HEK293 (cell line): ENCODE measurements at regions not wholly inside any gene's neighbourhood (a gene's known extent, or its start where the extent isn't known, plus 50 kb on each side); places are given as distances from the start of the nearest gene placed in this dataset.

Experiments
- CTCF ChIA-PET: fragments of 350-600 bp; formaldehyde crosslinking; extraction: SDS; loops from one replicate; lab custom pipeline; 2021; ENCODE audit warnings: antibody characterized with exemption; lab: Yijun Ruan, JAX
- POLR2A ChIA-PET: fragments of 300-600 bp; formaldehyde crosslinking; extraction: SDS; loops from one replicate; lab custom pipeline; 2020; ENCODE audit warnings: antibody characterized with exemption, inconsistent platforms; lab: Yijun Ruan, JAX
- H3K27ac ChIP-seq: fragments of 200-500 bp; sonication (Bioruptor generic); 2 replicates; pipeline ENCODE4 v1.5.1; 2014; ENCODE audit warnings: low read depth, low read length, control low read depth, inconsistent platforms; ENCODE audit errors: extremely low read depth
- H3K36me3 ChIP-seq, 2 experiments: fragments of 200-500 bp in 1 of 2; sonication (Bioruptor generic) in 1 of 2; 1 replicate in 1 of 2; 2 replicates in 1 of 2; pipeline ENCODE4 v1.5.1; 2014 to 2017; ENCODE audit warnings: inconsistent platforms in 2 of 2, low read length in 2 of 2; ENCODE audit not compliant: control insufficient read depth in 2 of 2, insufficient read depth in 1 of 2
- H3K4me1 ChIP-seq: fragments of 200-500 bp; sonication (Bioruptor generic); 2 replicates; pipeline ENCODE4 v1.5.1; 2014; ENCODE audit warnings: mild to moderate bottlenecking, low read length, inconsistent platforms; ENCODE audit not compliant: control insufficient read depth, insufficient read depth
- H3K4me3 ChIP-seq: 2 replicates; pipeline ENCODE4 v1.5.1; 2011; ENCODE audit warnings: low read depth, mild to moderate bottlenecking, control low read depth, low read length, moderate library complexity
- H3K9me3 ChIP-seq: fragments of 200-500 bp; sonication (Bioruptor generic); 2 replicates; pipeline ENCODE4 v1.5.1; 2014; ENCODE audit warnings: low read depth, low read length, inconsistent platforms; ENCODE audit not compliant: control insufficient read depth, insufficient read depth
- CTCF ChIP-seq: fragments of 450-650 bp; formaldehyde crosslinking; IDR thresholded peaks from 2 replicates; pipeline ENCODE4 v1.5.1; 2016; ENCODE audit warnings: missing biosample characterization, missing genetic modification characterization
- GFI1B ChIP-seq: fragments of 450-650 bp; formaldehyde crosslinking; IDR thresholded peaks from 2 replicates; pipeline ENCODE4 v1.5.1; 2016; ENCODE audit warnings: missing biosample characterization, missing genetic modification characterization
- GLIS2 ChIP-seq: fragments of 450-650 bp; formaldehyde crosslinking; IDR thresholded peaks from 2 replicates; pipeline ENCODE4 v1.5.1; 2016; ENCODE audit warnings: missing biosample characterization, missing genetic modification characterization
- TSHZ1 ChIP-seq: fragments of 450-650 bp; formaldehyde crosslinking; IDR thresholded peaks from 2 replicates; pipeline ENCODE4 v1.5.1; 2016; ENCODE audit warnings: missing biosample characterization, missing genetic modification characterization, borderline replicate concordance
- ZBTB20 ChIP-seq: fragments of 450-650 bp; formaldehyde crosslinking; IDR thresholded peaks from 2 replicates; pipeline ENCODE4 v1.5.1; 2016; ENCODE audit warnings: missing biosample characterization, missing genetic modification characterization
- ZBTB7A ChIP-seq: fragments of 450-650 bp; formaldehyde crosslinking; IDR thresholded peaks from 2 replicates; pipeline ENCODE4 v1.5.1; 2016; ENCODE audit warnings: low read depth, missing biosample characterization, missing genetic modification characterization
- ZFP41 ChIP-seq: fragments of 450-650 bp; formaldehyde crosslinking; IDR thresholded peaks from 2 replicates; pipeline ENCODE4 v1.5.1; 2016; ENCODE audit warnings: missing biosample characterization, missing genetic modification characterization, borderline replicate concordance
- ZFP69B ChIP-seq: fragments of 450-650 bp; formaldehyde crosslinking; IDR thresholded peaks from 2 replicates; pipeline ENCODE4 v1.5.1; 2016; ENCODE audit warnings: missing biosample characterization, missing genetic modification characterization
- ZNF112 ChIP-seq: fragments of 450-650 bp; formaldehyde crosslinking; IDR thresholded peaks from 2 replicates; pipeline ENCODE4 v1.5.0; 2017; ENCODE audit warnings: missing biosample characterization, missing genetic modification characterization
- ZNF146 ChIP-seq: fragments of 450-650 bp; formaldehyde crosslinking; IDR thresholded peaks from 2 replicates; pipeline ENCODE4 v1.5.1; 2016; ENCODE audit warnings: missing biosample characterization, missing genetic modification characterization
- ZNF16 ChIP-seq: fragments of 450-650 bp; formaldehyde crosslinking; IDR thresholded peaks from 2 replicates; pipeline ENCODE4 v1.5.1; 2016; ENCODE audit warnings: low read depth, missing biosample characterization, missing genetic modification characterization
- ZNF184 ChIP-seq: fragments of 450-650 bp; IDR thresholded peaks from 2 replicates; pipeline ENCODE4 v1.5.1; 2018; ENCODE audit warnings: missing biosample characterization, mild to moderate bottlenecking, missing genetic modification characterization
- ZNF23 ChIP-seq: fragments of 450-650 bp; formaldehyde crosslinking; IDR thresholded peaks from 2 replicates; pipeline ENCODE4 v1.5.1; 2016; ENCODE audit warnings: missing biosample characterization, missing genetic modification characterization, borderline replicate concordance
- ZNF335 ChIP-seq: fragments of 450-650 bp; formaldehyde crosslinking; conservative IDR thresholded peaks from 2 replicates; pipeline ENCODE4 v1.5.1; 2016; ENCODE audit warnings: missing biosample characterization, missing genetic modification characterization
- ZNF366 ChIP-seq: fragments of 450-650 bp; formaldehyde crosslinking; conservative IDR thresholded peaks from 2 replicates; pipeline ENCODE4 v1.5.1; 2016; ENCODE audit warnings: missing biosample characterization, missing genetic modification characterization
- ZNF560 ChIP-seq: fragments of 450-650 bp; formaldehyde crosslinking; IDR thresholded peaks from 2 replicates; pipeline ENCODE4 v1.5.1; 2017; ENCODE audit warnings: missing biosample characterization, missing genetic modification characterization, borderline replicate concordance
- ZNF596 ChIP-seq: fragments of 450-650 bp; IDR thresholded peaks from 2 replicates; pipeline ENCODE4 v1.5.0; 2018; ENCODE audit warnings: missing biosample characterization, mild to moderate bottlenecking, missing genetic modification characterization, moderate library complexity
- ZNF621 ChIP-seq: fragments of 450-650 bp; formaldehyde crosslinking; IDR thresholded peaks from 2 replicates; pipeline ENCODE4 v1.5.1; 2017; ENCODE audit warnings: missing biosample characterization, missing genetic modification characterization
- ZNF654 ChIP-seq: fragments of 450-650 bp; formaldehyde crosslinking; IDR thresholded peaks from 2 replicates; pipeline ENCODE4 v1.5.1; 2016; ENCODE audit warnings: low read depth, missing biosample characterization, missing genetic modification characterization
- ZNF664 ChIP-seq: fragments of 450-650 bp; formaldehyde crosslinking; IDR thresholded peaks from 2 replicates; pipeline ENCODE4 v1.5.1; 2016; ENCODE audit warnings: missing biosample characterization, missing genetic modification characterization
- TF ChIP-seq, protein P1 (sequence below): fragments of 450-650 bp; formaldehyde crosslinking; IDR thresholded peaks from 2 replicates; pipeline ENCODE4 v1.5.1; 2017; ENCODE audit warnings: missing biosample characterization, missing genetic modification characterization

DNA sequence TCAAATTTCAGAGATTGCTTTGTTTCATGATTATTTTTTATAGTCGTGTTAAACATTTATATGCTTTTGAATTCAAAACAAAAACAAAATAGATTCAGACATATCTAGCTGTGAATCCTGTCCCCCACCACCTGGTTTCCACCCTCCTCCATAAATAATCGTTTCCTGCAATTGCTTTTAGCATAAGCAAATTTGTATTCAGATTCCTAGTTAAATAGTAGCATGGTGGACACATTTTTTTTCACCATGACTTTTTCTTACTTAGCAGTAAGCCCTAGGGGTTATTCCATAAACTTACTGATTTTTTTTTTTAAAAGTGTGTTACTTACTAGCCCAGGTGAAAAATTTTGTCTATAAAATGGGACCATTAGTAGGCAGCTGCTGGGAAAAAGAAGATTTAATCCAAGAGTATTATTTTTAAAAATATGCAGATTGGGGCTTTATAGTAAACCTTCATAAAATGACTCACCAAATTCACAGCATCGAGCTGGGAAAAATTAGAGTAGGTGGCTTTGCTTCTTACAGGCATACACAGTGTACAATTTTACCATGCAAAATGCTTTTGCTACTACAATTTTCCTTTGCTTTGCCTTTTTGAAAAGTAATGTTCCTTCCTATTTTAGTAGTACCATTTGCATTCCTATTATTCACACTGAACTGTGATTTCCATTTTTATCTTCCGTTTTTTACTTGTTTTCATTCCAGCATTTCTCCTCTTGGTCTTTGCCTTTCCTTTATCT, 117.8 kb downstream of the BTG1 start (continued):
- TF ChIP-seq ZNF23 (tag by site-specific recombination) = no peak
- TF ChIP-seq ZFP41 (tag by site-specific recombination) = no peak
- no peak for TF ChIP-seq ZNF335 (tag by site-specific recombination)
- no peak for TF ChIP-seq ZBTB7A
- no peak for TF ChIP-seq ZNF664
- TF ChIP-seq ZNF654 (tag by site-specific recombination) = no peak
- TF ChIP-seq ZNF560 (tag by site-specific recombination) = no peak
- TF ChIP-seq, protein P1, sequence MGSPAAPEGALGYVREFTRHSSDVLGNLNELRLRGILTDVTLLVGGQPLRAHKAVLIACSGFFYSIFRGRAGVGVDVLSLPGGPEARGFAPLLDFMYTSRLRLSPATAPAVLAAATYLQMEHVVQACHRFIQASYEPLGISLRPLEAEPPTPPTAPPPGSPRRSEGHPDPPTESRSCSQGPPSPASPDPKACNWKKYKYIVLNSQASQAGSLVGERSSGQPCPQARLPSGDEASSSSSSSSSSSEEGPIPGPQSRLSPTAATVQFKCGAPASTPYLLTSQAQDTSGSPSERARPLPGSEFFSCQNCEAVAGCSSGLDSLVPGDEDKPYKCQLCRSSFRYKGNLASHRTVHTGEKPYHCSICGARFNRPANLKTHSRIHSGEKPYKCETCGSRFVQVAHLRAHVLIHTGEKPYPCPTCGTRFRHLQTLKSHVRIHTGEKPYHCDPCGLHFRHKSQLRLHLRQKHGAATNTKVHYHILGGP (tag by site-specific recombination) = no peak
- no peak for TF ChIP-seq ZNF146 (tag by site-specific recombination)

DNA sequence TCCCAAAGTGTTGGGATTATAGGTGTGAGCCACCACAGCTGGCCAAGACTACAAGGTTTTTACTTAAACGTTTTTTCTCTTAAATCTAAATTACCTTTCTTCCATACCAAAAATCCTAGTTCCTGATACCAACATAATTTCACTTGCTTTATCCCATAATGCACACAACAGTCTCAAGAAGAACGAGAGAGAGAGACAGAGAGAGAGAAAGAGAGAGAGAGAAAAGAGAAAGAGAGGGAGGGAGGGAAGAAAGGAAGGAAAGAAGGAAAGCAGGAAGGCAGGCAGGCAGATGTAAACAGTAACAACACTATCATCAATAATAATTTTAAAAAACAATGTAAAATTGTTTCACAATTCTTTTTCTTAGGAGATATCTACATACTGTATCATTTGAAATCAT, 118.4 kb downstream of the BTG1 start:
- Histone ChIP-seq H3K27ac (no peak overlapping the region), H3K4me1 (no peaks in the 10 kb centered on the region), H3K9me3 (no peaks in the 10 kb centered on the region), H3K4me3 (no peak overlapping the region), H3K36me3 (no peaks in the 10 kb centered on the region)
- TF ChIP-seq ZNF596 (tag by site-specific recombination) = peak; percentile 94
- TF ChIP-seq ZNF184 (tag by site-specific recombination) = no peak
- no peak for TF ChIP-seq CTCF (tag by site-specific recombination)
- TF ChIP-seq ZNF16 (tag by site-specific recombination) = no peak
- no peak for TF ChIP-seq GFI1B
- no peak for TF ChIP-seq ZNF621 (tag by site-specific recombination)
- TF ChIP-seq ZFP69B (tag by site-specific recombination) = no peak
- TF ChIP-seq ZNF366 (tag by site-specific recombination) = peak; percentile 32
- TF ChIP-seq, protein P1 (tag by site-specific recombination) = no peak
- no peak for TF ChIP-seq GLIS2
- no peak for TF ChIP-seq TSHZ1 (tag by site-specific recombination)
- no peak for TF ChIP-seq ZBTB20 (tag by site-specific recombination)
- TF ChIP-seq ZNF112 (tag by site-specific recombination) = no peak
- CTCF ChIA-PET = no interaction called here
- POLR2A ChIA-PET = no interaction called here
